Mucosa of descending colon (tissue), 3 donors: ENCODE measurements at regions not wholly inside any gene's neighbourhood (a gene's known extent, or its start where the extent isn't known, plus 50 kb on each side); places are given as distances from the start of the nearest gene placed in this dataset.
A peak's percentile ranks its signal among the peaks of the same experiment; 100 is the strongest.

Experiments used
- ATAC-seq: fragments of 200-7000 bp; cut with Tn5 transposase; one replicate; pipeline ENCODE4 v1.9.1; 2020; ENCODE audit warnings: mild to moderate bottlenecking, moderate library complexity
- DNase-seq, 3 donors: peaks; one replicate each; pipeline ENCODE4 v3.0.0-alpha.2; 2020
- H3K36me3 ChIP-seq: fragments of 200-600 bp; one replicate; pipeline ENCODE4 v1.8.0; 2021; ENCODE audit warnings: low read depth, mild to moderate bottlenecking
- H3K4me1 ChIP-seq: fragments of 200-600 bp; one replicate; pipeline ENCODE4 v1.8.0; 2021; ENCODE audit warnings: low read depth, mild to moderate bottlenecking
- H3K4me3 ChIP-seq: fragments of 200-600 bp; one replicate; pipeline ENCODE4 v1.8.0; 2021; ENCODE audit warnings: mild to moderate bottlenecking
- H3K9me3 ChIP-seq: fragments of 200-600 bp; one replicate; pipeline ENCODE4 v1.8.0; 2021; ENCODE audit warnings: mild to moderate bottlenecking
- intact Hi-C, 2 donors: fragments of 100-400 bp; cut with DNase I in 1 of 2; cut with micrococcal nuclease in 1 of 2; formaldehyde crosslinking; loops; one replicate each; pipeline versions ENCODE4 v1.11.0 to v1.11.1; 2022; cut with DNase I, micrococcal nuclease
- TF ChIP-seq, protein P1 (sequence below): fragments of 200-600 bp; IDR thresholded peaks from one replicate; pipeline ENCODE4 v1.8.0; 2022; ENCODE audit warnings: antibody characterized with exemption, mild to moderate bottlenecking
- donor health status: DM: no; HTN: no; CAD: no; lungs with moderate emphysema.
- donor health status: DM: no; HTN: no; CAD: no.
- donor health status: DM: no; HTN: yes; CAD: no.

DNA sequence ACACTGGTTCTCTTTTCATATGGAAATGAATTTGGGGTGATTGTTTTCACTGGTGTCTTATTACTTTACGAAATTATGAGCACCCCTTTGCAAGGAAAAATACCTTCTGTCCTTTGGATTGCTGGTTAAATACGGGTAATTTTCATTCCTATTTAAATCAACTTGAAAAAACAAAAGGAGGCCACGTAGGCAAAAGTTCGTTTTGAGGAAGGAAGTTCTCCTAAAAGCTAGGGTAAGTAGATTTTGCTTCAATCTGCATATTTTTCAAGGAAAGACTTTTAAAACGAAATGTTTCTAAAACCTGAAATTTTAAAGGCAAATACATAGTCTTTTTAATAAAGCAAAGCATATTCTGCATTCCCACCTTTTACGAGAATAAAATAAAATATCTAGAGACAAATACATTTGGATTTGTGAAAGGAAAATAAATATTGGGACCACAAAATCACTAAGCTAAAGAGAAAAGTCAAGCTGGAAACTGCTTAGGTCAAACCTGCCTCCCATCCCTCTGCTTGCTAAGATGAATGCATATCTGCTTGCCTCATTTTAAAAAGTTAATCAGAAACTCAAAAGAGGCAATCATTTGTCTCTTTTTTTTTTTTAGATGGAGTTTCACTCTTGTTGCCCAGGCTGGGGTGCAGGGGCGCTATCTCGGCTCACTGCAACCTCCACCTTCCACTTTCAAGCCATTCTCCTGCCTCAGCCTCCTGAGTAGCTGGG, 70.9 kb upstream of the ETS2 start:
- intact Hi-C loops, result loop anchor here in 1 of 2 donors (5.0 kb wide), 1 partner anchor 402 kb away; no protein-coding TSS in a partner anchor
- no peak for DNase-seq
- peaks cover 10% of the 10 kb centered on the region for H3K4me1 ChIP-seq

DNA sequence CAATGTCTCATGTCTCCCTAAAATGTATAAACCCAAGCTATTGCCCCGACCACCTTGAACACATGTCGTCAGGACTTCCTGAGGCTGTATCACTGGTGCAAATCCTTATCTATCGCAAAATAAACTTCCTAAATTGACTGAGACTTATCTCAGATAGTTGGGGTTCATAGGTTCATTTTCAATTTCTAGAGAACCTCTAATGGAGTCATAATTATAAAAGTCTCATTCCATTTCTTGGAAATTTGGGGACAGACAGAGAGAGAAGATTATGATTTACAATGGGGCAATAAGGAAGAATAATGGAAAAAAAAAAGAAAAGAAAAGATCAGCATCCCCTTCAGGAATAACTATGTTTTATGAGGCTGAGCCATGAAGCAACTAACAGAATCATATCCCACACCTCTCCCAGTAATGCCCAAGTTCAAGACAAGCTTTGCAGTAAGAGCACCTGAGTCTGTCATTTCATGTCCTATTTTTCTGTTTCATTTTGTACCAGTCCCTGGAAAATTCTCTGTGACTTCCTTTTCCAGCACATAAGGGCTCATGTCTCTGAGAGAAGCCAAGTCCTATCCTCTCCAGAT, 70.0 kb upstream of the ETS2 start:
- H3K36me3 ChIP-seq, result no peaks in the 10 kb centered on the region
- intact Hi-C loops, result no loop called here
- H3K9me3 ChIP-seq, result no peaks in the 10 kb centered on the region
- H3K4me1 ChIP-seq, result peaks cover 10% of the 10 kb centered on the region
- no peak overlapping the region for H3K4me3 ChIP-seq
- TF ChIP-seq, protein P1, sequence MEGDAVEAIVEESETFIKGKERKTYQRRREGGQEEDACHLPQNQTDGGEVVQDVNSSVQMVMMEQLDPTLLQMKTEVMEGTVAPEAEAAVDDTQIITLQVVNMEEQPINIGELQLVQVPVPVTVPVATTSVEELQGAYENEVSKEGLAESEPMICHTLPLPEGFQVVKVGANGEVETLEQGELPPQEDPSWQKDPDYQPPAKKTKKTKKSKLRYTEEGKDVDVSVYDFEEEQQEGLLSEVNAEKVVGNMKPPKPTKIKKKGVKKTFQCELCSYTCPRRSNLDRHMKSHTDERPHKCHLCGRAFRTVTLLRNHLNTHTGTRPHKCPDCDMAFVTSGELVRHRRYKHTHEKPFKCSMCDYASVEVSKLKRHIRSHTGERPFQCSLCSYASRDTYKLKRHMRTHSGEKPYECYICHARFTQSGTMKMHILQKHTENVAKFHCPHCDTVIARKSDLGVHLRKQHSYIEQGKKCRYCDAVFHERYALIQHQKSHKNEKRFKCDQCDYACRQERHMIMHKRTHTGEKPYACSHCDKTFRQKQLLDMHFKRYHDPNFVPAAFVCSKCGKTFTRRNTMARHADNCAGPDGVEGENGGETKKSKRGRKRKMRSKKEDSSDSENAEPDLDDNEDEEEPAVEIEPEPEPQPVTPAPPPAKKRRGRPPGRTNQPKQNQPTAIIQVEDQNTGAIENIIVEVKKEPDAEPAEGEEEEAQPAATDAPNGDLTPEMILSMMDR, result no peak
- peak; percentile 64 for ATAC-seq
- no peak for DNase-seq

More for the DNA sequence above, 70.9 kb upstream of the ETS2 start:
- Histone ChIP-seq H3K9me3 (no peaks in the 10 kb centered on the region), H3K36me3 (no peaks in the 10 kb centered on the region), H3K4me3 (no peak overlapping the region)
- peak; percentile 4 for ATAC-seq
- TF ChIP-seq, protein P1, result no peak

- Histone ChIP-seq H3K36me3 (no peaks in the 10 kb centered on the region), H3K4me1 (peaks cover 9% of the 10 kb centered on the region), H3K4me3 (no peak overlapping the region), H3K9me3 (no peaks in the 10 kb centered on the region)
- TF ChIP-seq, protein P1, result no peak
- intact Hi-C loops, result loop anchor here in 1 of 2 donors (10.0 kb wide), 1 partner anchor 65 kb away; the partner anchor contains the start of gene ETS2
- peak; percentile 74 for ATAC-seq
- peak in 1 of 3 donors; percentile 42 for DNase-seq
Measured at GRCh38 chr21:38740090-38740489, 65.6 kb upstream of the ETS2 start.

- TF ChIP-seq, protein P1, result no peak
Measured at GRCh38 chr21:38741092-38741949, 64.4 kb upstream of the ETS2 start.

DNA sequence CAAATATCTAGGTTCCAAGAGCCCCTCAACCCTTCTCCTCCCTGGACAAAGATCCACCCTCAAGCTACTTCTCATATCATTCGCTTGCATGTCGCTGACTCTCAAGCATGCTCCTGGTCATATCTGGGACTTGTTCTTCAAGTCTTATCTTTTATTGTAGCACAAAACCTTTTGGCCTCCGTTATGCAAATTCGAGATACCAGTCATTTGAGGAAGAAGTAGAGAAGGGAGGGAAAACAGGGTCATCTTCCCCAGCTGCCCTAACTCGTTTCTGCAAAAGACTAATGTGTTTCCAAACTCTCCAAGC, 63.8 kb upstream of the ETS2 start:
- no peaks in the 10 kb centered on the region for H3K9me3 ChIP-seq
- TF ChIP-seq, protein P1, result no peak
- no peak for DNase-seq
- H3K4me1 ChIP-seq, result peaks cover 10% of the 10 kb centered on the region
- intact Hi-C loops, result loop anchor here in 1 of 2 donors (10.0 kb wide), 1 partner anchor 63 kb away; the partner anchor contains the start of gene ETS2
- no peaks in the 10 kb centered on the region for H3K36me3 ChIP-seq
- H3K4me3 ChIP-seq, result no peak overlapping the region
- peak; percentile 79 for ATAC-seq

More at GRCh38 chr21:38741092-38741949, 64.4 kb upstream of the ETS2 start:
- Histone ChIP-seq H3K4me1 (peaks cover 9% of the 10 kb centered on the region), H3K36me3 (no peaks in the 10 kb centered on the region), H3K9me3 (no peaks in the 10 kb centered on the region), H3K4me3 (no peak overlapping the region)
- DNase-seq (no peak), ATAC-seq (peak; percentile 80)
- intact Hi-C loops, result loop anchor here in 1 of 2 donors (10.0 kb wide), 1 partner anchor 63 kb away; the partner anchor contains the start of gene ETS2
